WI38 (cell line): ENCODE measurements at regions not wholly inside any gene's neighbourhood (a gene's known extent, or its start where the extent isn't known, plus 50 kb on each side); places are given as distances from the start of the nearest gene placed in this dataset.

ENCODE experiments used
- H3K4me3 ChIP-seq: 2 replicates; pipeline ENCODE4 v1.5.1; 2011; ENCODE audit warnings: low read depth, mild to moderate bottlenecking, control low read depth, low read length
- CTCF ChIP-seq: IDR thresholded peaks from 2 replicates; pipeline ENCODE4 v1.5.1; 2012; ENCODE audit warnings: low read depth, mild to moderate bottlenecking, control low read depth, low read length

GRCh38 chr4:81776794-81777193 is 305.1 kb upstream of the RASGEF1B start:
- H3K4me3 ChIP-seq: no peak overlapping the region
- no peak for TF ChIP-seq CTCF

GRCh38 chr4:81773557-81773956 is 301.9 kb upstream of the RASGEF1B start:
- no peak overlapping the region for H3K4me3 ChIP-seq
- TF ChIP-seq CTCF: no peak

- TF ChIP-seq CTCF: no peak
- no peak overlapping the region for H3K4me3 ChIP-seq
Measured at GRCh38 chr4:81771721-81772120, 300.0 kb upstream of the RASGEF1B start.

DNA sequence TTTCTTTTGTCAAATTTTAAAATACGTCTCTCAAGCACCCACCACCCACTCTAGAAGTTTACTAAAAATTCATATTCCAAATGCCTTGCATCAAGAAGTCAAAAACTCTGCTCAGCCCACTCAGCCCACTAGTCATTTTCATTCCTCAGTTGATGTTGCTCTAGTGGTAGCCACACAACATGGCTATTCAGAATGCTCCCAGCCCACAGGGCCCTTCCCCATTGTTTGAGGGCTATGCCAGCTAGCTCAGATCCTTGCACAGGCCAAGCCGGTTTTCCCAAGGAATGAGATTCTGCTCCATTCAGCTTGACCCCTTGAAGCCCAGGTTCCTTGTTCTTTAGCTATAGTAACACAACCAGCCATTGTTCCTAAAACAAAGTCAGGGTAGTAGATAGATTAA is 297.5 kb upstream of the RASGEF1B start:
- no peak overlapping the region for H3K4me3 ChIP-seq
- no peak for TF ChIP-seq CTCF

GRCh38 chr4:81758574-81759264 is 287.0 kb upstream of the RASGEF1B start:
- H3K4me3 ChIP-seq: no peak overlapping the region
- no peak for TF ChIP-seq CTCF

GRCh38 chr4:81757691-81758090 is 286.0 kb upstream of the RASGEF1B start:
- no peak for TF ChIP-seq CTCF
- H3K4me3 ChIP-seq: no peak overlapping the region

DNA sequence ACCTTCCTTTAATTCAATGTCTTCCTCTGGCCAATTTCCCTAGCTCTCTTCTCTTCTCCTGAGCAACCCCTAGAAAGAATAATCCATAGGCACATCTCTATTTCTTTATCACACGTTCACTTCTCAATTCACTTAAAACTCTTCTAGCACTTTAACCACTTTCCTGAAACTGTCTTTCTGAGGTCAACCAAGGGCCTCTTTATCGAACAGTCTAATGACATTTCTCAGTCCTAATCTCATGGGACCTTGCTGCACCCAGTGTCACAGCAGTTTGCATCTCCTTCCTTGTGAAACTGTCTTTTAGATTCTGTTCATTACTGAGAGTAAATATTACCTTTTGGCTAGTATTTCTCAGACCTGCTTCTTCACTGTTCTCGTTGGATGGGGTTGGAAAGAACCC is 285.3 kb upstream of the RASGEF1B start:
- H3K4me3 ChIP-seq: no peak overlapping the region
- TF ChIP-seq CTCF: no peak
